ENCODE measurements at regions not wholly inside any gene's neighbourhood (a gene's known extent, or its start where the extent isn't known, plus 50 kb on each side); places are given as distances from the start of the nearest gene placed in this dataset.

DNA sequence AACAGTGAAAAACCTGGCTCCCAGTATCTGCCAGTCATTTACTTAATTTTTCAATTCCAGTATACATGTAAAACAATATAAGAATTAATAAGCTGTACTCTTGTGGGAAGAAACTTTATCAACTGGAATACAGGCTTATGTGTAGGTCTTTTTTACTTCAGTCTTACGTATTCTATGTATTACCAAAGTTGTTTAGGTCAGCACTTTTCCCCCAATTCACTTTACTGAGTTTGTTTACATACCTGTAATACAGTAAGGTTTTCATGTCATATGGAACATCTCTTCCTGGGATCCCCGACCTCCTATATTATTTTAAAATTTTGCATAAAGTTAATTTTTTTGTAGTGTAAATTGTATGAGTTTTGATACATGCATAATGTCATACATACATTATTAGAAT is 181.8 kb upstream of the OLFM3 start:
- no peaks in the 10 kb centered on the region for H3K79me1 ChIP-seq (ENCODE audit: low read depth, low read length)
- H3K79me2 ChIP-seq (ENCODE audit: control insufficient read depth in 1 of 2, insufficient read depth in 2 of 2, low read length in 2 of 2), result no peaks in the 10 kb centered on the region
- no peaks in the 10 kb centered on the region for H3K9me3 ChIP-seq (ENCODE audit: insufficient read depth in 2 of 2, low read depth in 1 of 2, low read length in 1 of 2)
- no peak overlapping the region for H2BK20ac ChIP-seq (ENCODE audit: low read length)
- H3K4me3 ChIP-seq (ENCODE audit: extremely low read depth in 1 of 4, insufficient read depth in 2 of 4, low read depth in 3 of 4, low read length in 4 of 4), result no peak overlapping the region
- 88% methylated on average over 2 of the region's 2 CpGs; no CpG with 5 or more reads in 1 of the 2 experiments for WGBS, 2 experiments (ENCODE audit: extremely low coverage in 1 of 2, insufficient coverage in 1 of 2, insufficient read length in 1 of 2, insufficient replicate concordance in 2 of 2, low coverage in 1 of 2, low lambda C conversion rate in 2 of 2, missing lambda C conversion rate in 1 of 2)
- H4K91ac ChIP-seq (replicated peaks; ENCODE audit: insufficient read length, low read length), result no peak overlapping the region
- H3K4me1 ChIP-seq (replicated peaks in 1 of 4; ENCODE audit: control insufficient read depth in 3 of 4, insufficient read depth in 4 of 4, low read length in 3 of 4), result no peaks in the 10 kb centered on the region
- no peak for DNase-seq (ENCODE audit: low read depth in 1 of 2, low spot score in 2 of 2)
- no peak overlapping the region for H2AK5ac ChIP-seq (ENCODE audit: low read depth, low read length)
- H2BK12ac ChIP-seq (ENCODE audit: low read depth, low read length), result no peak overlapping the region
- no peak for FAIRE-seq
- no peak overlapping the region for H4K5ac ChIP-seq (ENCODE audit: insufficient read length, low read depth, low read length)
- H3K4me2 ChIP-seq (ENCODE audit: insufficient read depth in 1 of 2, low read depth in 2 of 2, low read length in 2 of 2), result no peak overlapping the region
- H2BK120ac ChIP-seq (replicated peaks; ENCODE audit: low read depth, low read length), result no peak overlapping the region
- no peak overlapping the region for H4K8ac ChIP-seq (ENCODE audit: extremely low read depth, insufficient read depth, low read length)
- H3K36me3 ChIP-seq (ENCODE audit: control insufficient read depth in 2 of 4, insufficient read depth in 4 of 4, low read length in 3 of 4), result no peaks in the 10 kb centered on the region
- ChIA-PET CTCF (ENCODE audit: partially characterized antibody) (interaction anchor here (0.9 kb wide), 1 partner anchor 13 kb away, joined by 4 read pairs; no protein-coding TSS in a partner anchor), POLR2A (ENCODE audit: partially characterized antibody) (no interaction called here)
- no peak overlapping the region for H3K9ac ChIP-seq (replicated peaks in 1 of 4; ENCODE audit: extremely low read depth in 1 of 4, low read depth in 3 of 4, low read length in 3 of 4)
- TF ChIP-seq RFX5 (IDR thresholded peaks at IDR 0.05; ENCODE audit: borderline replicate concordance, low read depth, low read length) (no peak), CEBPB (IDR thresholded peaks at IDR 0.05; ENCODE audit: low read depth, low read length) (no peak), MAFK (IDR thresholded peaks at IDR 0.05; ENCODE audit: low read depth, low read length) (peak; percentile 70; the same call in 1 of the 2 replicates), TEAD4 (IDR thresholded peaks at IDR 0.05; ENCODE audit: low read depth, low read length) (no peak), SUZ12 (IDR thresholded peaks at IDR 0.05; ENCODE audit: low read length) (no peak), CBX8 (IDR thresholded peaks at IDR 0.05; ENCODE audit: borderline replicate concordance, low read depth, low read length) (no peak), KDM1A (IDR thresholded peaks at IDR 0.05; ENCODE audit: borderline replicate concordance, low read length) (no peak), TCF12 (IDR thresholded peaks at IDR 0.05; ENCODE audit: low read depth, low read length) (no peak)
- H3K14ac ChIP-seq (ENCODE audit: insufficient read length), result no peak overlapping the region
- H3K27ac ChIP-seq (ENCODE audit: low read depth, low read length), result no peak overlapping the region
- no peaks in the 10 kb centered on the region for H4K20me1 ChIP-seq (replicated peaks in 1 of 2; ENCODE audit: control insufficient read depth in 1 of 2, insufficient read depth in 2 of 2, low read length in 2 of 2)
- no peak overlapping the region for H3K56ac ChIP-seq (replicated peaks; ENCODE audit: insufficient read length, low read depth, low read length)
- H2BK15ac ChIP-seq (ENCODE audit: low read length), result no peak overlapping the region
- H2AFZ ChIP-seq (ENCODE audit: low read length), result no peak overlapping the region
- no peak overlapping the region for H3K23ac ChIP-seq (ENCODE audit: insufficient read length)
- H3K27me3 ChIP-seq (replicated peaks in 1 of 4; ENCODE audit: control insufficient read depth in 3 of 4, extremely low read depth in 1 of 4, insufficient read depth in 3 of 4, low read length in 3 of 4), result no peaks in the 10 kb centered on the region
- H2BK5ac ChIP-seq (ENCODE audit: low read depth, low read length), result no peak overlapping the region
- no peak overlapping the region for H3K4ac ChIP-seq (replicated peaks; ENCODE audit: insufficient read length, low read depth, low read length)
- no peak overlapping the region for H3K18ac ChIP-seq (ENCODE audit: extremely low read depth, low read length)
- H3K23me2 ChIP-seq (ENCODE audit: low read depth, low read length), result no peaks in the 10 kb centered on the region

All from H1 (cell line).